ENCODE measurements at regions not wholly inside any gene's neighbourhood (a gene's known extent, or its start where the extent isn't known, plus 50 kb on each side); places are given as distances from the start of the nearest gene placed in this dataset.
"Not testable (repeated sequence)": the region's sequence is repeated elsewhere in the genome, so short reads cannot be mapped to it uniquely, and the experiment has no call there.

GRCh38 chr17:27365329-27365945 lies 71.5 kb downstream of the WSB1 start:
- TF ChIP-seq CTCF (IDR thresholded peaks at IDR 0.05; ENCODE audit: low read depth, low read length, poor library complexity, severe bottlenecking); EZH2phosphoT487 (IDR thresholded peaks at IDR 0.05; ENCODE audit: borderline replicate concordance, low read length): not testable (repeated sequence)
